ENCODE measurements at regions not wholly inside any gene's neighbourhood (a gene's known extent, or its start where the extent isn't known, plus 50 kb on each side); places are given as distances from the start of the nearest gene placed in this dataset.
"Not testable (repeated sequence)": the region's sequence is repeated elsewhere in the genome, so short reads cannot be mapped to it uniquely, and the experiment has no call there.

DNA sequence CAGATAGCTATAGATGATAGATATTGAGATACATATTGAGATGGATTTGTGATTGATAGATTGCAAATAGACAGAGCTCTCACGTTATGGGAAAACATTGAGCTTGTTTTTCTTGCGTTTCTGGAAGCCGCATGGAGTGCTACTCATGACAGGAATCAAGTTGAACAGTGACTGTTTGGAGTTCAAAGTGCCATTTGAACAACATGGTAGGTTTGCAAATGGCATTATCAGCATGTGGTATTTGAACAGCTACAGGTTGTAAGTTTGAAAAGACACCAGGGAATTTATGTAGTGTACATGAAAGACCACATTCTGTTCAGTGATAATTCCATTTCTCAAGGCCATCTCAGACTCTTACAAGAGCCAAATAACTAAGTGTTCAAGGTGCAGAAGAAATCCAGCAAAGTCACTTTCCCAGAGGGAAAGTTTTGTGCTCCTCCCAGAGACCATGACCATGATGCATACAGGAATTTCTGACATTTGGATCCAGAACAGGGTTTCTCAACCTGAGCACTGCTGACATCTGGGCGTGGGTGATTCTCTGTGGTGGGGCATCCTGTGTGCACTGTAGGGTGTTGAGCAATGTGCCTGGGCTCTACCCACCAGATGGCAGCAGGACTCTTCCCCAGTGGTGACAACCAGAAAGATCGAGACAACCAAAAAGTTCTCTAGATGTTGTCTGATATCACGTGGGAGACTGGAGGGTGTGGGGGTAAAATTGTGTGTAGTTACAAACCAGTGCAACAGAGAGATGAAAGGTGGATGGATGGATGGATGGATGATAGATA, 399.1 kb upstream of the AMELY start:
- DNase-seq = no peak

- DNase-seq = no peak
Observed at GRCh38 chrY:7308816-7309215, 397.3 kb upstream of the AMELY start.

DNA sequence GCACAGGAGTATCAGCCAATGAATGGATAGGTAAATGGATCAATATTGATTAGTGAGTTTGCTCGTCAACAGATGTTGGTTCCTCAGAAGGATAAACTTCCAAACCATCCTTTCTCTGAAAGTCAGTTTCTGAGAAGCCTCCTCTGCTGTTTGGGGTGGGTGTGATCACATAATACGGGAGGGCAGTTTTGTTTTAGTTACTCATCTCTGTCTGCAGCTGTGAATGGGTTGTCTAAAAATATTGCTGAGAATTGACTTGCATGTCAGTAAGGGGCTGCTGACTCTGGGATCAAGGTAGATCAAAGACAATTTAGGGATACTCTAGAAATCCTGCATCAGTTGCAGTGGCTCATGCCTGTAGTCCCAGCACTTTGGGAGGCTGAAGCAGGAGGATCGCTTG, 390.8 kb upstream of the AMELY start:
- DNase-seq = no peak

- DNase-seq = no peak
Observed at GRCh38 chrY:7299960-7300359, 388.4 kb upstream of the AMELY start.

- no peak for DNase-seq
Observed at GRCh38 chrY:7292113-7292512, 380.6 kb upstream of the AMELY start.

DNA sequence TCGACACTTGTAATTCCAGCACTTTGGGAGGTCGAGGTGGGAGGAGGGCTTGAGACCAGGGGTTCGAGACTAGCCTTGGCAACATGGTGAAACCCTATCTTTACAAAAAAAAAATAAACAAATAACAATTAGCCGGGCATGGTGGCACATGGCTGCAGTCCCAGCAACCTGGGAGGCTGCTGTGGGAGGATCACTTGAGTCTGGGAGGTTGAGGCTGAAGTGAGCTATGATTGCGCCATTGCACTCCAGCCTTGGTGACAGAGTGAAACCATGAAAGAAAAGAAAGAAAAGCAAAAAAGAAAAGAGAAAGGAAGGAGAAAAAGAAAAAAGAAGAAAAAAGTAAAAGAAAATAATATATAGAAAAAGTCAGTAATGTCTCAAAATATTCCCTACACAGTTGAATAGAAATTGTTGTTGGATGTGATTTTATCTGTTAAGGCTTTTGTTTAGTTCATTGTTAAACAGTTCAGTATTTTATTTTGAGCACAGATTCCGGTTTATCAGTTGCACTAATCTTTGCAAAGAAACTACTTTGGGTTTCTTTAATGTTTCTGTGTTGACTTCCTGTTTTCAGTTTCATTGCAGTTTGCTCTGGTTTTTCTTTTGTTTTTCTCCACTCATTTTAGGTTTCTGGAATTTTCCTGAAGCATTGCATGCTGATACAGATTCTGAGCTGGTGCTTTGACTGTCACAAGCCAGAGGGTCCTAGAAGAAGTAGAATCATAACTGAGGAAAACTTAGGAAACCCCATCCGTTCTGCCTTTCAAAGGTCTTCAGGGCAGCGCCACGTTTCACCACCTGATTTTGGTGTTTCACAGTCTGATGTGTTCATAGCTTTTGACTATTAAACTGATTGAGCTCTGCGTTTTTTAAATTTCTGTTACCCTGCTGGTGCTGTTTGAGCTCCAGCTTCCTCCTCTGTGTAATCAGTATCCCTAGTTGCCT, 378.6 kb upstream of the AMELY start:
- no peak for DNase-seq

GRCh38 chrY:7288611-7289010, 377.1 kb upstream of the AMELY start:
- DNase-seq = no peak

DNA sequence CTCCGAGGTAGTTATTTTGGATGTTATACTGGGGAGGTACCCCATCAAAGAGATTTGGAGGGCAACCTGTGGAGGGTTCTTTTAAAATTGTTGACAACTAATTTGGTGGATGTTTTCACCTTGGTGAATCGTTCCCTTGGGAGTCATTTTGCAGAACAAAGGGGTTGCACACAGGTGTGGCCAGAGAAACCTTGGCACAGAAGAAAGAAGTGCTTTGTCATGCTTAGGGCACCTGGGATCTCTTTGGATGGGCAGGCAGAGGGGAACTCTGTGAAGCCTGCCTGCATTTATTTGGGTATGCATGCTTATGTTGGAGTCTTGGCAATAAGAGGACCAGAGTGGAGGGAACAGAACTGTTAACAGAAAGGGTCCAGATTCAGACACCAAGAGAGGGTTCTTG, 376.4 kb upstream of the AMELY start:
- DNase-seq = not testable (repeated sequence)

- no peak for DNase-seq
Observed at GRCh38 chrY:7285388-7285787, 373.8 kb upstream of the AMELY start.

- DNase-seq = no peak
Observed at GRCh38 chrY:7283001-7283400, 371.4 kb upstream of the AMELY start.

- not testable (repeated sequence) for DNase-seq
Observed at GRCh38 chrY:7280151-7280740, 368.7 kb upstream of the AMELY start.

- no peak for DNase-seq
Observed at GRCh38 chrY:7275751-7276150, 364.2 kb upstream of the AMELY start.

DNA sequence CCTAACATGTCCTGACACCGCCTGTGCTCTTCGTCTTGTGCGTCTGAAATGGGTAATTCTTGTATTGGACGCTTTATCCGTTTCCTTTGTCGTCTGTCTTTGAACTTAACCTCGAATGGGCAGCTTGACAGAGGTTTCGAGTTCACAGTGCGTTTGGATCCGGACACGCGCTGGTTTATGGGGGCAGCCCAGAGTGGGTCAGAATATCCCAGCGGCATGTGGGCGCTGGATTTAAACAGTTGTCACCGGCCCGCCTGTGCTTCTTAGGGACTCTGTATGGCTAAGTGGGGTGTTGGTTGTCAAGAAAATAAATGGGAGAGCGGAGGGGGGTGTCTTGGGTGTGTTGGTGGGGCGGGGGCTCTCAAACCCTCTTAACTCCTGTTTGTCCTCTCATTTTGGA, 363.5 kb upstream of the AMELY start:
- no peak for DNase-seq

DNA sequence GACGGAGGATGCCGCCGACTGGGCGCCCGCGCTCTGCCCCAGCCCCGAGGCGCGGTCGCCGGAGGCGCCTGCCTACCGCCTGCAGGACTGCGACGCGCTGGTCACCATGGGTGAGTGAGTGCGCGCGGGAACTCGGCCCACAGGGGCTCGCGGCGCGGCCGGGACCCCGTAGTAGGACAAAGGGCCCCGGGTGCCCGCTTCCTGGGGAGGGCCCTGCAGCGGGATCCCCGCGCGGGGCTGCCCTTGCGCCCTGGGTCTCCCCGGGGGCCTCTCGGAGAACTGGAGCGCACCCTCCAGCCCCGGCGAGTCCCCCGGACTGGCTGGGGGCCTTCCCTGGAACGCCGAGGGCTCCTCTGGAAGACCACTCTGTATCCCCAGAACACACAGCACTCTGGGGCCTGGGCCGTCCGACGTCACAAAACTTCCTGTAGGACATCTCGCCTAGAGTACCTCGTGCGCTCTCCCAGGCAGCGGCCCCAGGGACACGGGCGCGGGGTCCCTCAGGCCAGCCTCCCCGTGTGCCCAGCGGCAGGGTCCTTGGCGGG, 362.9 kb upstream of the AMELY start:
- DNase-seq = no peak

GRCh38 chrY:7273587-7274203, 362.1 kb upstream of the AMELY start:
- DNase-seq = peak; percentile 54

DNA sequence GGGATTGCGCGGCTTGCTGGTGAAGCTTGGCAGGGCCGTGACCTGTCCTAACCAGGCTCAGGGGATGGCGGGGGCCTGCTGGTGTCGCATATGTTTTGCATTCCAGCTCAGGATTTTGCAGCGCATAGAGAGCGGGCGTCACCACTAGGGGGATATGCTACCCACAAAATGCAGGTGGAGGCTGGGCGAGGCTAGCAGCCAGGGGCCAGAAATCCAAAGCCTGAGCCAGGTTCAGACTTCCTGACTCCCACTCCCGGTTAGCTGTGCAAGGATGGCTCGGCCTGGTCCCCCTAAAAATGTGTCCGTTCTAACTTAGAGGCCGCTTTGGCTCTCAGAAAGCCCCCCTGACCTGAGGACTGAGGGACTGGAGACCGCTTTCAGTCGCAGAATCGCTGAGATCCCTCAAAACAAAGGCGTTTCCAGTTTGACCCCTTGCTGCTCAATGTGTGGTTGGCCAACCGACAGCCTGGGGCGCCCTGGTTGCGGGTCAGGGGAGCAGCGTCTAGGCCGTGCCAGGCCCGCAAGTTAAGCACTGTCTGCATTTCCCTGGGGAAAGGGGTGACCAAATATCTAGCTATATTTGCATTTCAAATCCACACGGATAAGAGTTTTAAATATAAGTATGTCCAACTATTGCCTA, 361.1 kb upstream of the AMELY start:
- DNase-seq = peak; percentile 36

- no peak for DNase-seq
Observed at GRCh38 chrY:7263773-7264172, 352.2 kb upstream of the AMELY start.

- DNase-seq = no peak
Observed at GRCh38 chrY:7262531-7262930, 351.0 kb upstream of the AMELY start.

GRCh38 chrY:7261254-7261653, 349.7 kb upstream of the AMELY start:
- DNase-seq = no peak

DNA sequence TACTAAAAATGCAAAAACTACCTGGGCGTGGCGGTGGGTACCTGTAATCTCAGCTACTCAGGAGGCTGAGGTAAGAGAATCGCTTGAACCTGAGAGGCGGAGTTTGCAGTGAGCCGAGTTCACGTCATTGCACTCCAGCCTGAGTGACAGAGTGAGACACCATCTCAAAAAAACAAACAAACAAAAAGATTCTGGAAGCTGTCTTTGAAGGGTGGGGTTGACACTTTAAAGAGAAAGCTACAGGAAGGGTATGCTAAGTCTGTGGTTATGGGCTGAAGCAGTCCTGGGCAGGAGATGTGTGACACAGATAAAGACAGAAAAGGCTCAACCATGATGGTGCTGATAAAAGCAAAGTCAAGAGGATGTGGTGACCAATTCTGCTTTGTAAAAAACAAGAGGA, 328.5 kb upstream of the AMELY start:
- DNase-seq = no peak

DNA sequence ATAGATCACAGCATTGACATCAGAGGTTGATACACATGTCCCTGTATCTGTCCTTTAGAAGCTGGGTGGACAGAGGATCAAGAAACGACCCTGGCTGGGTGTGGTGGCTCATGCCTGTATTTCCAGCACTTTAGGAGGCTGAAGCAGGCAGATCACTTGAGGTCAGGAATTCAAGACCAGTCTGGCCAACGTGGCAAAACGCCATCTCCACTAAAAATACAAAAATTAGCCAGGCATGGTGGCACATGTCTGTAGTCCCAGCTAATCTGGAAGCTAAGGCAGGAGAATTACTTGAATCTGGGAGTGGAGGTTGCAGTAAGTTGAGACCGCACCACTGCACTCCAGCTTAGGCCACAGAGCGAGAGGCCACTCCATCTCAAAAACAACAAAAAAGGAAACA, 300.4 kb upstream of the AMELY start:
- no peak for DNase-seq

GRCh38 chrY:7204456-7204855, 292.9 kb upstream of the AMELY start:
- DNase-seq = no peak
